Femur (tissue), 1 donor: ENCODE measurements at regions not wholly inside any gene's neighbourhood (a gene's known extent, or its start where the extent isn't known, plus 50 kb on each side); places are given as distances from the start of the nearest gene placed in this dataset.
"Not testable (repeated sequence)": the region's sequence is repeated elsewhere in the genome, so short reads cannot be mapped to it uniquely, and the experiment has no call there.

Source experiments
- DNase-seq: peaks from one replicate; pipeline ENCODE4 v3.0.0-alpha.2; 2017

- DNase-seq, result no peak
These were observed 301.0 kb upstream of the KCNN2 start for GRCh38 chr5:114060866-114061265.

- no peak for DNase-seq
These were observed 298.7 kb upstream of the KCNN2 start for GRCh38 chr5:114062932-114063867.

DNA sequence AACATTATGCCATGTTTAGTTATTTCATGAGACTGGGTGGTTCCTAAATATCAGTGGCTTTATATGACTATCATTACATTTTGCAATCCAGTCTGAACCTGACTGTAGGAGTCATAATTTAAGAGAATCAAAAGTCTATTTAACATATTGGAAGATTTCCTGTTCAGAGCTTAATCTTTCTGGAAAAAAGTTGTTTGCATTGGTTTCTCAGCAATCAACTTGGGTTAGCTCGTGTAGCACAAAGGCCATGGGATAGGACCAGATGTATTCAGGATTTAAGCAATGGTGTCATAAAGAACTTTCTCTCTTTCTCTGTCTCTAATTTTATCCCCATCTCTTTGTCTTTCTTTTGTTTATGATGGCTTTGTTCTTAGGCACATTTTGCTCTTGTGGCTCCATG lies 296.0 kb upstream of the KCNN2 start:
- no peak for DNase-seq

- no peak for DNase-seq
These were observed 291.7 kb upstream of the KCNN2 start for GRCh38 chr5:114070093-114070722.

DNA sequence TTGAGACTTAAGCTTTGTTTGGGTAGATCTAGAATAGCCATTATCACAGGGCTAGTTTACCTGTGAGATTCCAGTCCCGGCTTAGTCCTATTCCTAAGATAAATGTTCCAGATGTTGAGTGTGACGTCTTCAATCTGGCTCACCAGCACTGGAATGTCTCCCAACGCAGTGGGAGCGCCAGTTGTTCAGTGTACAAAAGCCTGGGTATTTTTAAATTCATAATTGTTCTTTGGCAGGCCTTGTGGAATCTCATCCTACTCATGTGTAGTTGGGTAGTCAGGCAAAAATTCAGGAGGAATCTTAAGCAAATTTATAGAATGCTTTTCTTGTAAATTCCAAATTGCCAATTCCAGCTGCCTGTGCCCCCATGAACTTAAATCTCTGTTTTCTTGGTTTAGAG lies 272.6 kb upstream of the KCNN2 start:
- peak; percentile 31 for DNase-seq

- DNase-seq, result no peak
These were observed 264.3 kb upstream of the KCNN2 start for GRCh38 chr5:114097570-114097969.

- no peak for DNase-seq
These were observed 262.7 kb upstream of the KCNN2 start for GRCh38 chr5:114099161-114099560.

DNA sequence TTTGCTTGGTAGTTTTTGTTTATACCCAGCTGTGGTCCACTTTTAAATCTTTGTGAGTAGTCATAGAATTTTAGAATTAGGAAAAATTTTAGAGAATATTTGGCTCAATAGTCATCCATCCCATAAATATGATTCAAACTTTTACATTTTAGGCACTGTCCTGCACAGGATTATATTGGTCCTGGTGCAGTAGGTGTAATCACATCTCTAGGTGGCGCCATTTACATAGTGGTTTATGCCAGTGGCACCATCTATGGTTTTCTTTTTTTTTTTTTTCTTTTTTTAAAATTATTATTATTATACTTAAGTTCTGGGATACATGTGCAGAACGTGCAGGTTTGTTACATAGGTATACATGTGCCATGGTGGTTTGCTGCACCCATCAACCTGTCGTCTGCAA lies 260.7 kb upstream of the KCNN2 start:
- no peak for DNase-seq

GRCh38 chr5:114113604-114114003 lies 248.3 kb upstream of the KCNN2 start:
- DNase-seq, result no peak

GRCh38 chr5:114116981-114117380 lies 244.9 kb upstream of the KCNN2 start:
- no peak for DNase-seq

- DNase-seq, result no peak
These were observed 243.4 kb upstream of the KCNN2 start for GRCh38 chr5:114118511-114118910.

- no peak for DNase-seq
These were observed 241.7 kb upstream of the KCNN2 start for GRCh38 chr5:114120166-114120565.

- no peak for DNase-seq
These were observed 239.0 kb upstream of the KCNN2 start for GRCh38 chr5:114122852-114123251.

GRCh38 chr5:114123654-114124053 lies 238.2 kb upstream of the KCNN2 start:
- DNase-seq, result no peak

DNA sequence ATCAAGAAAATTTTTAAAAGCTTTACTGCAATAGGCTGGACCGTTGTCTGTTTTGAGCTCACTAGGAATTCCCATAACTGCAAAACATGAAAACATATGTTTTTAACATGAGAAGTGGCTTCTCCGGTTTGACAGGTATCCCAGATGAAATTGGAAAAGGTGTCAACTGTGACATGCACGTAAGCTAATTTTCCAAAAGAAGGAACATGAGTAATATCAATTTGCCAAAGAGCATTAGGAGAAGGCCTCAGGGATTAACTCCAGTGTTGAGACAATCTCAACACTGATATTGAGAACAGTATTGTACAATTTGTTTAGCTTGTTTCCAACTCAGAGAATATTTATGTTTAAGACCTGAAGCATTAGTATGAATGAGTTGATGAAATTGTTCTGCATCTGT lies 215.5 kb upstream of the KCNN2 start:
- no peak for DNase-seq

DNA sequence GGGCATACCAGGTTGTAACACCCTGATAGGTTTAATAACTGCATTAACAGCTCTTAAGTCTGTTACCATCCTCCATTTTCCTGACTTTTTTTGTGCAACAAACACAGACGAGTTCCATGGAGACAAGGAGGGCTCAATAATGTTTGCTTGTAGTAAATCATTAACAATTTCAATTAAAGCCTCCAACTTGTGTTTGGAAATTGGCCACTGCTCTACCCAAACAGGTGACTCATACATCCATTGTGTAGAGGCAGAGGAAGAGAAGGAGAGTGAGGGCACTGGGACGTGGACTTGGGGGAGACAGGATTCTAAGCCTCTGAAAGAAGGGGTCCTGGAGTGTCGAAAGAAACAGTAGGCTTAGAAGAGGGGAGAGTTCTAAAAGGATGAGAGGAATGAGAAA lies 213.6 kb upstream of the KCNN2 start:
- no peak for DNase-seq

DNA sequence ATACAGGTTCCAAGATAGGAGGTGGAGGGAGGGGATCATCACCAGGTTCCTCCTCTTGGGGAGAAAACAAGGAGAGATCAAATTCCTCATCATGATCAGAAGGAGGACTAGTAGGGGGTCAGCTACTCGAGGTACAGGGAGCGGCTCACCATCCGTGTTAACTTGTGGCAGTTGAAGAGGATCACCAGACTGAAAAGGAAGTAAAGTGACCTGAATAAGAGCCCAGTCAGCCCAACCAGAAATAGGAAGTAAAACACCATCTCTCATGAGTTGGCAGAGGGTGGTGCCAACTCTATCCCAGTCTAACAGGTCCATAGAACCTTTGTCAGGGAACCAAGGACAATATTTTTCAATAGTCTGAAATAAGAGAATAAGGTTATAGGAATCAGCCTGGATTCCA lies 213.1 kb upstream of the KCNN2 start:
- DNase-seq, result not testable (repeated sequence)

DNA sequence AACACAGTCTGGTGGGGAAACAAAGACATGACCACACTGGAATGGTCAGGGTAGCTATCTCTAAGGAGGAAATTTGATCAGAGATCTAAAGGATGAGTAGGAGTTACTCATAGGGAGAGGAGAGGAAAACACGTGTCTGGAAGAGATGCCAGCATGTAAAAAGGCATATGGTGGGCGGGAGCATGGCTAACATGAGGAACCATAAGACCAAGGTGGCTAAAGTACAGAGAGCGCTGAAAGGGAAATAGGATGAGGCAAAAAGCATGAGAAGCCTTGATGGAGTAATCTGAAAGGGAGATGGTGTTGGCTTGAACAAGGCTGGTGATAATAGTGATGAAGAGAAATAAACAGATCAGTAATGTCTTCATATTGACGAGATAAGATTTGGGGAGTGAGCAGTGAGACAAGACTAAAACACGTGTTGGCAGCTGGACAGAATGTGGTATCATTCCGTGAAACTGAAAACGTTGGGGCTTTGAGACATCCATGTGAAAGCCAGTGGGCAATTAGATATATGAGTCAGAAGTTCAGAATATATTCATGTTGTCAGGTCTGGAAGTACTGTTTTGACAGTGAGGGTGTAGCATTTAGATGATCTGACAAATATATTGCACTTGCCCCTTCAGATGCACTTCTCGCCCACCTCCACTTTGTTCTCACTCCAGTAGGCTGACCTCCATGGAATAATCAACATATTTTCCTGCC lies 209.1 kb upstream of the KCNN2 start:
- no peak for DNase-seq

- DNase-seq, result no peak
These were observed 208.5 kb upstream of the KCNN2 start for GRCh38 chr5:114153392-114153791.

GRCh38 chr5:114153833-114154232 lies 208.0 kb upstream of the KCNN2 start:
- DNase-seq, result no peak

DNA sequence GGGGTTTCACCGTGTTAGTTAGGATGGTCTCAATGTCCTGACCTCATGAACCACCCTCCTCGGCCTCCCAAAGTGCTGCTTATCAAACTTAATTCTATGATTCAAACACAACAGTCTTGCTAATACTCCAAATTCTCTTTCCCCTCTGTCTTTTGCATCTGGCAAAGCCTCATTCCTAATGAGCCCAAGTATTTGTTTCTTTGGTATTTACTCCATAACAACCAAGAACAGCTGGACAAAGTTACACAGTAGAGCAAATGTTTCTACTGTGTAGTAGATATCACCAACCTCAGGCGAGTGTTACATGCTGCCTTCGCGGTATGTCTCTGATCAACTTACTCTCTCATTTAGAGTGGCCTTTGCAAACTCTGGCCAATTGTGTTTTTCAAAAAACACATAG lies 195.8 kb upstream of the KCNN2 start:
- DNase-seq, result no peak

- no peak for DNase-seq
These were observed 187.7 kb upstream of the KCNN2 start for GRCh38 chr5:114174131-114174530.

DNA sequence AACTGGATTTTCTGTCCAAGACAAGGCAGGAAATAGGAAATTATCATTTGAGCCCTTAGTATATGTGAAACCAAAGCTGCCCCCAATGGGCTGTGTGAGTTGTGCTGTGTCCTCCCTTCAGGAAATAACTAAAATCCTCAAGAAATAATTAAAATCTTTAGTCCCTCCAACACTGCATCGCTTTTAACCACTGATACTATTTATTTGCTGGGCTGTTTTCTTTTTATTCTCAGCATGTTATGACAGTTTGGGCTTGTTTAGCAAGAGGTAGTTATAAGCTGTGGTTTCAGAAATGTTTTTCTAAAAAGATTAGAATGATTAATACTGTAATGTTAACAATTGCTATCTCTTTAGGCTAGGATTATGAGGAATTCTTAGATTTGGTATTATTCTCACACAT lies 187.0 kb upstream of the KCNN2 start:
- DNase-seq, result no peak

- DNase-seq, result no peak
These were observed 185.5 kb upstream of the KCNN2 start for GRCh38 chr5:114176356-114176755.
